ENCODE measurements at regions not wholly inside any gene's neighbourhood (a gene's known extent, or its start where the extent isn't known, plus 50 kb on each side); places are given as distances from the start of the nearest gene placed in this dataset.

- no peaks in the 10 kb centered on the region for H3K27me3 ChIP-seq (replicated peaks; ENCODE audit: control insufficient read depth, insufficient read depth, low read length)
- no peaks in the 10 kb centered on the region for H3K36me3 ChIP-seq (ENCODE audit: control insufficient read depth, insufficient read depth, low read length)
- H3K4me3 ChIP-seq (replicated peaks; ENCODE audit: low read depth, low read length) = no peak overlapping the region
- no peak for TF ChIP-seq CTCF (IDR thresholded peaks at IDR 0.05; ENCODE audit: insufficient read depth, low read length, poor library complexity, severe bottlenecking)
- DNase-seq (ENCODE audit: extremely low read depth, insufficient read length) = no peak
Observed at GRCh38 chr5:164091836-164092235, 586.4 kb downstream of the MAT2B start.

GRCh38 chr5:164094291-164094690, 588.9 kb downstream of the MAT2B start:
- Histone ChIP-seq H3K27me3 (replicated peaks; ENCODE audit: control insufficient read depth, insufficient read depth, low read length) (no peaks in the 10 kb centered on the region), H3K36me3 (ENCODE audit: control insufficient read depth, insufficient read depth, low read length) (no peaks in the 10 kb centered on the region), H3K4me3 (replicated peaks; ENCODE audit: low read depth, low read length) (no peak overlapping the region)
- no peak for DNase-seq (ENCODE audit: extremely low read depth, insufficient read length)
- no peak for TF ChIP-seq CTCF (IDR thresholded peaks at IDR 0.05; ENCODE audit: insufficient read depth, low read length, poor library complexity, severe bottlenecking)

- H3K4me3 ChIP-seq (replicated peaks; ENCODE audit: low read depth, low read length) = no peak overlapping the region
- H3K36me3 ChIP-seq (ENCODE audit: control insufficient read depth, insufficient read depth, low read length) = no peaks in the 10 kb centered on the region
- no peak for DNase-seq (ENCODE audit: extremely low read depth, insufficient read length)
- no peaks in the 10 kb centered on the region for H3K27me3 ChIP-seq (replicated peaks; ENCODE audit: control insufficient read depth, insufficient read depth, low read length)
- no peak for TF ChIP-seq CTCF (IDR thresholded peaks at IDR 0.05; ENCODE audit: insufficient read depth, low read length, poor library complexity, severe bottlenecking)
Observed at GRCh38 chr5:164097749-164098148, 592.3 kb downstream of the MAT2B start.

GRCh38 chr5:164098531-164098930, 593.1 kb downstream of the MAT2B start:
- H3K36me3 ChIP-seq (ENCODE audit: control insufficient read depth, insufficient read depth, low read length) = no peaks in the 10 kb centered on the region
- H3K4me3 ChIP-seq (replicated peaks; ENCODE audit: low read depth, low read length) = no peak overlapping the region
- H3K27me3 ChIP-seq (replicated peaks; ENCODE audit: control insufficient read depth, insufficient read depth, low read length) = no peaks in the 10 kb centered on the region
- no peak for DNase-seq (ENCODE audit: extremely low read depth, insufficient read length)
- no peak for TF ChIP-seq CTCF (IDR thresholded peaks at IDR 0.05; ENCODE audit: insufficient read depth, low read length, poor library complexity, severe bottlenecking)

GRCh38 chr5:164098979-164099378, 593.6 kb downstream of the MAT2B start:
- DNase-seq (ENCODE audit: extremely low read depth, insufficient read length) = no peak
- no peak for TF ChIP-seq CTCF (IDR thresholded peaks at IDR 0.05; ENCODE audit: insufficient read depth, low read length, poor library complexity, severe bottlenecking)
- no peaks in the 10 kb centered on the region for H3K27me3 ChIP-seq (replicated peaks; ENCODE audit: control insufficient read depth, insufficient read depth, low read length)
- no peaks in the 10 kb centered on the region for H3K36me3 ChIP-seq (ENCODE audit: control insufficient read depth, insufficient read depth, low read length)
- H3K4me3 ChIP-seq (replicated peaks; ENCODE audit: low read depth, low read length) = no peak overlapping the region

GRCh38 chr5:164115420-164115819, 610.0 kb downstream of the MAT2B start:
- no peak for TF ChIP-seq CTCF (IDR thresholded peaks at IDR 0.05; ENCODE audit: insufficient read depth, low read length, poor library complexity, severe bottlenecking)
- DNase-seq (ENCODE audit: extremely low read depth, insufficient read length) = no peak
- Histone ChIP-seq H3K4me3 (replicated peaks; ENCODE audit: low read depth, low read length) (no peak overlapping the region), H3K27me3 (replicated peaks; ENCODE audit: control insufficient read depth, insufficient read depth, low read length) (no peaks in the 10 kb centered on the region), H3K36me3 (ENCODE audit: control insufficient read depth, insufficient read depth, low read length) (no peaks in the 10 kb centered on the region)
